Tibial artery (tissue), 4 donors: ENCODE measurements at regions not wholly inside any gene's neighbourhood (a gene's known extent, or its start where the extent isn't known, plus 50 kb on each side); places are given as distances from the start of the nearest gene placed in this dataset.

Experiments
- DNase-seq, 2 donors: peaks; one replicate each; pipeline ENCODE4 v3.0.0-alpha.2; 2019
- H3K27ac ChIP-seq, 2 donors: fragments of 200-600 bp; sonication (generic) in 1 of 2; 1 replicate in 1 of 2; 2 replicates in 1 of 2; pipeline ENCODE4 v1.5.1; 2018 to 2019; ENCODE audit warnings: mild to moderate bottlenecking in 1 of 2
- H3K27me3 ChIP-seq, 2 donors: fragments of 200-600 bp; sonication (generic) in 1 of 2; one replicate each; pipeline versions ENCODE4 v1.5.1 to v1.6.0; 2016 to 2019
- H3K36me3 ChIP-seq, 3 donors: fragments of 200-600 bp; sonication (generic) in 2 of 3; one replicate each; pipeline ENCODE4 v1.5.1; 2016 to 2019; ENCODE audit warnings: mild to moderate bottlenecking in 2 of 3
- H3K4me1 ChIP-seq, 4 donors: fragments of 200-600 bp; sonication (generic) in 2 of 4; 1 replicate in 3 of 4; 2 replicates in 1 of 4; pipeline ENCODE4 v1.5.1; 2016 to 2019
- H3K4me3 ChIP-seq, 2 donors: fragments of 200-600 bp; sonication (generic) in 1 of 2; 1 replicate in 1 of 2; 2 replicates in 1 of 2; pipeline ENCODE4 v1.5.1; 2018 to 2019; ENCODE audit warnings: mild to moderate bottlenecking in 2 of 2
- H3K9me3 ChIP-seq, 3 donors: fragments of 200-600 bp; sonication (generic) in 1 of 3; one replicate each; pipeline ENCODE4 v1.5.1; 2016 to 2019
- intact Hi-C: fragments of 100-400 bp; cut with DNase I; formaldehyde crosslinking; loops from one replicate; pipeline ENCODE4 v1.15.0; 2023; ENCODE audit warnings: low total_unique reads
- TF ChIP-seq, protein P1 (sequence below), 2 experiments: fragments of 200-600 bp in 1 of 2; fragments of 450-650 bp in 1 of 2; IDR thresholded peaks; one replicate each; pipeline ENCODE4 v1.5.1; 2017 to 2019; ENCODE audit warnings: antibody characterized with exemption in 2 of 2, mild to moderate bottlenecking in 1 of 2, moderate library complexity in 1 of 2

- Histone ChIP-seq H3K27me3 (no peaks in the 10 kb centered on the region), H3K4me1 (no peaks in the 10 kb centered on the region), H3K9me3 (no peaks in the 10 kb centered on the region), H3K4me3 (no peak overlapping the region), H3K36me3 (no peaks in the 10 kb centered on the region), H3K27ac (no peak overlapping the region)
- TF ChIP-seq, protein P1, sequence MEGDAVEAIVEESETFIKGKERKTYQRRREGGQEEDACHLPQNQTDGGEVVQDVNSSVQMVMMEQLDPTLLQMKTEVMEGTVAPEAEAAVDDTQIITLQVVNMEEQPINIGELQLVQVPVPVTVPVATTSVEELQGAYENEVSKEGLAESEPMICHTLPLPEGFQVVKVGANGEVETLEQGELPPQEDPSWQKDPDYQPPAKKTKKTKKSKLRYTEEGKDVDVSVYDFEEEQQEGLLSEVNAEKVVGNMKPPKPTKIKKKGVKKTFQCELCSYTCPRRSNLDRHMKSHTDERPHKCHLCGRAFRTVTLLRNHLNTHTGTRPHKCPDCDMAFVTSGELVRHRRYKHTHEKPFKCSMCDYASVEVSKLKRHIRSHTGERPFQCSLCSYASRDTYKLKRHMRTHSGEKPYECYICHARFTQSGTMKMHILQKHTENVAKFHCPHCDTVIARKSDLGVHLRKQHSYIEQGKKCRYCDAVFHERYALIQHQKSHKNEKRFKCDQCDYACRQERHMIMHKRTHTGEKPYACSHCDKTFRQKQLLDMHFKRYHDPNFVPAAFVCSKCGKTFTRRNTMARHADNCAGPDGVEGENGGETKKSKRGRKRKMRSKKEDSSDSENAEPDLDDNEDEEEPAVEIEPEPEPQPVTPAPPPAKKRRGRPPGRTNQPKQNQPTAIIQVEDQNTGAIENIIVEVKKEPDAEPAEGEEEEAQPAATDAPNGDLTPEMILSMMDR (IDR thresholded peaks at IDR 0.05): no peak
- intact Hi-C loops: no loop called here
- DNase-seq: no peak
Observed at GRCh38 chr4:178082906-178083305, 640.7 kb upstream of the AGA start.

DNA sequence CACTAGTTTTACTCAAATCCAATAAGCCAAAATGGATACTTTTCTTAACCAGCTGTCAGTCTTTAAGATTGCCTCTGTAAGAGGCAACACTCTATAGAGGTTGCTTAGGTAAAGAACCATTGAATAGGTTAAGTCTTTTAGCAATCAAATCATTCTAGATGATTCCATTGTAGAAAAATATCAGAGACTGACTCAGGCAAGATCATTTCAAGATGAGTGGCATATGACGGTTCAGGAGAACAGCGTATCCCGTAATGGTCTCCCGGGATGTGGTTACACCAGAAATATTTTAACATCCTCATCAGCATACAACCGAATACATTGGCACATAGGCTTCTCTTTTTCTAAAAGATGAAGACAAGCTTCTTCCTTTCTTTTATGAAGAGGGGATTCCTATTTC lies 641.7 kb upstream of the AGA start:
- Histone ChIP-seq H3K27me3 (no peaks in the 10 kb centered on the region), H3K27ac (no peak overlapping the region), H3K4me1 (no peaks in the 10 kb centered on the region), H3K9me3 (no peaks in the 10 kb centered on the region), H3K4me3 (no peak overlapping the region), H3K36me3 (no peaks in the 10 kb centered on the region)
- DNase-seq: no peak
- TF ChIP-seq, protein P1 (IDR thresholded peaks at IDR 0.05): no peak
- intact Hi-C loops: no loop called here

GRCh38 chr4:178086320-178086719 lies 644.1 kb upstream of the AGA start:
- TF ChIP-seq, protein P1 (IDR thresholded peaks at IDR 0.05): no peak
- H3K4me3 ChIP-seq: no peak overlapping the region
- no peaks in the 10 kb centered on the region for H3K36me3 ChIP-seq
- H3K4me1 ChIP-seq: no peaks in the 10 kb centered on the region
- no peak overlapping the region for H3K27ac ChIP-seq
- intact Hi-C loops: no loop called here
- H3K27me3 ChIP-seq: no peaks in the 10 kb centered on the region
- no peak for DNase-seq
- no peaks in the 10 kb centered on the region for H3K9me3 ChIP-seq

DNA sequence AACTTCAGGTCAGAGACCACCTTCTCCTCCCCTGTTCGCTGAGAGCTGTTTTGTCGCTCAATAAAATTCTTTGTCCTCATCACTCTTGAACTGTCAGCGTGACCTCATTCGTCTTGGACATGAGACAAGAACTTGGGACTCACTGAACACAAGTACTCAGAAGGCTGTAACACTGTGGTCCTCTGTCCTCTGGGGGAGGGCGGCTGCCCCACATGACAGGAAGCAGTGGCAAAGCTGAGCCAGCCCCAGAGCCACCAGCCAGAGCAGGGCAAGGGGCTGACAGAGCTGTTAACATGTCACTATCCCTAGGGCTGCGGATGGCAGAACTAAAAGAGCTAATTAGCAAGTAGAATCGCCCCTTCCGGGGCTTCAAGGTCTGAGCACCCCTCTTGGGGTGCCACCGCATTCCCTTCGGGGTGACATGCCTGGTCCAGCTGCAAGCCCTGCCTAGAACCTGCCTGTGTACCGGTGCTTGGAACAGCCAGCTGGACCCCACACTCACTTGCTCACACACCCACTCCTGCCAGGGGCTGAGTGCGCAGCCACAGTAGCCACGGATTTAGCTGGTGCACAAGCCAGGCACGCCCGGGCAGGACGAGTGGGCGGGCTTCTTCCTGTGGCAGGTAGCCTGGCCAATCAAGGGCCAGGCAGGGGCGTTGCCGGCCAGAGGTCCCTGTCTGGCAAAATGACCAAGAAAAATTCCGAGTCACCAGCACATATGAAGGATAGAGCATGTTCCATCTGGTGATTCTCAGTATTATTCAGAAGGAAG lies 648.6 kb upstream of the AGA start:
- TF ChIP-seq, protein P1 (IDR thresholded peaks at IDR 0.05): no peak
- Histone ChIP-seq H3K4me1 (no peaks in the 10 kb centered on the region), H3K27me3 (no peaks in the 10 kb centered on the region), H3K27ac (no peak overlapping the region), H3K4me3 (no peak overlapping the region), H3K9me3 (no peaks in the 10 kb centered on the region), H3K36me3 (no peaks in the 10 kb centered on the region)
- intact Hi-C loops: no loop called here
- DNase-seq: no peak

- H3K4me3 ChIP-seq: no peak overlapping the region
- H3K27ac ChIP-seq: no peak overlapping the region
- H3K36me3 ChIP-seq: no peaks in the 10 kb centered on the region
- no peaks in the 10 kb centered on the region for H3K4me1 ChIP-seq
- DNase-seq: no peak
- intact Hi-C loops: no loop called here
- TF ChIP-seq, protein P1 (IDR thresholded peaks at IDR 0.05): no peak
- no peaks in the 10 kb centered on the region for H3K9me3 ChIP-seq
- H3K27me3 ChIP-seq: no peaks in the 10 kb centered on the region
Observed at GRCh38 chr4:178102139-178102538, 659.9 kb upstream of the AGA start.
